H1 (cell line): ENCODE measurements at regions not wholly inside any gene's neighbourhood (a gene's known extent, or its start where the extent isn't known, plus 50 kb on each side); places are given as distances from the start of the nearest gene placed in this dataset.

ENCODE experiments used
- BRCA1 ChIP-seq: IDR thresholded peaks from 2 replicates; pipeline ENCODE4 v1.6.1; 2012; ENCODE audit warnings: low read depth, low read length, improper control_type of control experiment
- EP300 ChIP-seq, 2 experiments: IDR thresholded peaks; 1 replicate in 1 of 2; 2 replicates in 1 of 2; pipeline ENCODE4 v1.6.1; 2011 to 2012; ENCODE audit warnings: low read depth in 2 of 2, low read length in 2 of 2, mild to moderate bottlenecking in 2 of 2, borderline replicate concordance in 1 of 2, inconsistent platforms in 1 of 2, moderate library complexity in 1 of 2
- EZH2 ChIP-seq: fragments of 200-600 bp; sonication (generic); IDR thresholded peaks from 2 replicates; pipeline ENCODE4 v1.7.1; 2012; ENCODE audit warnings: low read depth, mild to moderate bottlenecking, moderate library complexity, low read length, inconsistent platforms; ENCODE audit not compliant: severe bottlenecking
- GTF2F1 ChIP-seq: IDR thresholded peaks from 2 replicates; pipeline ENCODE4 v1.6.1; 2012; ENCODE audit warnings: low read depth, low read length, improper control_type of control experiment, borderline replicate concordance
- HDAC2 ChIP-seq, 2 experiments: fragments of 300-600 bp in 1 of 2; sonication (generic) in 1 of 2; IDR thresholded peaks; 2 replicates each; pipeline ENCODE4 v1.6.1; 2011 to 2012; ENCODE audit warnings: low read depth in 2 of 2, low read length in 2 of 2, mild to moderate bottlenecking in 2 of 2, moderate library complexity in 2 of 2, borderline replicate concordance in 1 of 2, inconsistent platforms in 1 of 2
- JUND ChIP-seq: IDR thresholded peaks from 2 replicates; pipeline ENCODE4 v1.6.1; 2011; ENCODE audit warnings: mild to moderate bottlenecking, improper control_type of control experiment, low read length
- NRF1 ChIP-seq: IDR thresholded peaks from 2 replicates; pipeline ENCODE4 v1.6.1; 2011; ENCODE audit warnings: mild to moderate bottlenecking, low read depth, low read length, improper control_type of control experiment
- RAD21 ChIP-seq, 2 experiments: IDR thresholded peaks in 1 of 2; conservative IDR thresholded peaks in 1 of 2; 2 replicates each; pipeline ENCODE4 v1.6.1; 2011; ENCODE audit warnings: low read depth in 2 of 2, low read length in 2 of 2, improper control_type of control experiment in 1 of 2, inconsistent platforms in 1 of 2, mild to moderate bottlenecking in 1 of 2, moderate library complexity in 1 of 2
- RNF2 ChIP-seq: fragments of 200-900, 300-1000 bp; sonication (generic); IDR thresholded peaks from 2 replicates; pipeline ENCODE4 v1.7.1; 2016; ENCODE audit warnings: borderline replicate concordance, low read depth, mild to moderate bottlenecking, antibody characterized with exemption, low read length; ENCODE audit not compliant: poor library complexity, severe bottlenecking; ENCODE audit errors: missing control alignments
- SIN3A ChIP-seq, 2 experiments: IDR thresholded peaks in 1 of 2; conservative IDR thresholded peaks in 1 of 2; 2 replicates each; pipeline ENCODE4 v1.6.1; 2011 to 2012; ENCODE audit warnings: low read length in 2 of 2, improper control_type of control experiment in 1 of 2, low read depth in 1 of 2, mild to moderate bottlenecking in 1 of 2
- SIRT6 ChIP-seq: IDR thresholded peaks from one replicate; pipeline ENCODE4 v1.7.1; 2012; ENCODE audit warnings: low read length, inconsistent platforms
- SIX5 ChIP-seq: IDR thresholded peaks from 2 replicates; pipeline ENCODE4 v1.6.1; 2011; ENCODE audit warnings: mild to moderate bottlenecking, low read depth, low read length
- SP1 ChIP-seq: IDR thresholded peaks from 2 replicates; pipeline ENCODE4 v1.6.1; 2011; ENCODE audit warnings: low read depth, low read length
- SP4 ChIP-seq: IDR thresholded peaks from 2 replicates; pipeline ENCODE4 v1.6.1; 2012; ENCODE audit warnings: low read length, inconsistent platforms
- TCF12 ChIP-seq: IDR thresholded peaks from 2 replicates; pipeline ENCODE4 v1.6.1; 2011; ENCODE audit warnings: low read depth, mild to moderate bottlenecking, low read length

DNA sequence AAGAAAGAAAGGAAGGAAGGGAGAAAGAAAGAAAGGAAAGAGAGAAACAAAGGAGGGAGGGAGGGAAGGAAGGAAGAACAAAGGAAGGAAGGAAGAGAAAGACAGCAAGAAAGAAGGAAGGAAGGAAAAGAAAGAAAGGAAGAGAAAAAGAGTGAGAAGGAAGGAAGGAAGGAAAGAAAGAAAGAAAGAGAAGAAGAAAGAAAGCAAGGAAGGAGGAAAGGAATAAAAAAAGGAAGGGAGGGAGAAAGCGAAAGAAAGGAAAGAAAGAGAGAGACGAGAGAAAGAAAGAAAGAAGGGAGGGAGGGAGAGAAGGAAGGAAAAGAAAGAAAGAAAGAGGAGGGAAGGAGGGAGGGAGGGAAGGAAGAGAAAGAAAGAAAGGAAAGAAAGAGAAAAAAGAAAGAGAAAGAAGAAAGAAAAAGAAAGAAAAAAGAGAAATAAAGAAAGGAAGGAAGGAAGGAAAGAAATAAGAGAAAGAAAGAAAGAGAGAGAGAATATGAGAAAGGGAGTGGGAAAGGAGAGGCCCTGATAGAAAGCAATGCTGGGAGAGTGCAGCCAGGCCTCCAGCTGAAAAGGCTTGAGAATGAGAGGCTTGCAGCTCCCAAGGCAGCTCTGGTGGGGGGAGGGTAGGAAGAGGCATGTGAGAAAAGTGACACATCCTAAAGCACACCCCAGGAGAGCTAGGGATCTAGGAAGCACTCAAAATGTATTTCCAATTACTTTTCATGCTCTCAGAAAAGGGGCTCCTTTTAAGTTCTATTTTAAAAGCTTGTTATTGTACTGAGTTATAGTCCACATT lies 134.0 kb upstream of the ZIC3 start (continued):
- no peak for TF ChIP-seq BRCA1
- TF ChIP-seq SIN3A (conservative IDR thresholded peaks at IDR 0.05 in 1 of 2, IDR thresholded peaks at IDR 0.05 in 1 of 2; ENCODE audit: low read depth in 1 of 2, low read length in 2 of 2): 0 out of 4 replicates have a peak, but pooled peaks of 1 of the 2 experiments have one; percentile 33
- no peak for TF ChIP-seq SP4
- TF ChIP-seq HDAC2 (IDR thresholded peaks at IDR 0.05; ENCODE audit: borderline replicate concordance in 1 of 2, low read depth in 2 of 2, low read length in 2 of 2): no peak
- no peak for TF ChIP-seq RNF2
- no peak for TF ChIP-seq NRF1
- TF ChIP-seq RAD21 (IDR thresholded peaks at IDR 0.05 in 1 of 2, conservative IDR thresholded peaks at IDR 0.05 in 1 of 2; ENCODE audit: low read depth in 2 of 2, low read length in 2 of 2): 0 out of 4 replicates have a peak, but pooled peaks of 1 of the 2 experiments have one; percentile 6
- TF ChIP-seq SIX5: no peak
- no peak for TF ChIP-seq EZH2
- TF ChIP-seq GTF2F1: no peak
- TF ChIP-seq EP300 (IDR thresholded peaks at IDR 0.05; ENCODE audit: borderline replicate concordance in 1 of 2, low read depth in 2 of 2, low read length in 2 of 2): no peak
- TF ChIP-seq SIRT6: no peak
- no peak for TF ChIP-seq JUND
- no peak for TF ChIP-seq TCF12
- peak; percentile 39; the same call in 1 of the 2 replicates for TF ChIP-seq SP1
